HG02571 (cell line): ENCODE measurements at regions not wholly inside any gene's neighbourhood (a gene's known extent, or its start where the extent isn't known, plus 50 kb on each side); places are given as distances from the start of the nearest gene placed in this dataset.

ENCODE experiments used
- ATAC-seq: cut with Tn5 transposase; IDR thresholded peaks from one replicate; pipeline ENCODE4 v1.9.1; 2021; ENCODE audit warnings: mild to moderate bottlenecking, moderate library complexity; ENCODE audit not compliant: unreplicated experiment

GRCh38 chr14:54172562-54172961 is 215.9 kb upstream of the BMP4 start:
- no peak for ATAC-seq

GRCh38 chr14:54173802-54174201 is 217.2 kb upstream of the BMP4 start:
- no peak for ATAC-seq

- no peak for ATAC-seq
These were observed 217.8 kb upstream of the BMP4 start for GRCh38 chr14:54174457-54174856.

GRCh38 chr14:54175298-54175942 is 218.8 kb upstream of the BMP4 start:
- no peak for ATAC-seq

GRCh38 chr14:54177019-54177418 is 219.8 kb upstream of the CDKN3 start:
- ATAC-seq: no peak

- ATAC-seq: no peak
These were observed 218.9 kb upstream of the CDKN3 start for GRCh38 chr14:54177641-54178621.

GRCh38 chr14:54182419-54183045 is 214.3 kb upstream of the CDKN3 start:
- no peak for ATAC-seq

- no peak for ATAC-seq
These were observed 209.7 kb upstream of the CDKN3 start for GRCh38 chr14:54186821-54187763.

- no peak for ATAC-seq
These were observed 208.6 kb upstream of the CDKN3 start for GRCh38 chr14:54188064-54188666.

- no peak for ATAC-seq
These were observed 207.5 kb upstream of the CDKN3 start for GRCh38 chr14:54189333-54189732.

GRCh38 chr14:54189748-54190354 is 207.0 kb upstream of the CDKN3 start:
- ATAC-seq: no peak

GRCh38 chr14:54191846-54192245 is 205.0 kb upstream of the CDKN3 start:
- ATAC-seq: no peak

GRCh38 chr14:54192610-54193009 is 204.2 kb upstream of the CDKN3 start:
- no peak for ATAC-seq

GRCh38 chr14:54193871-54194270 is 202.9 kb upstream of the CDKN3 start:
- ATAC-seq: no peak

GRCh38 chr14:54194501-54194900 is 202.3 kb upstream of the CDKN3 start:
- no peak for ATAC-seq

GRCh38 chr14:54197369-54197768 is 199.4 kb upstream of the CDKN3 start:
- ATAC-seq: no peak

- no peak for ATAC-seq
These were observed 196.1 kb upstream of the CDKN3 start for GRCh38 chr14:54200726-54201125.

- no peak for ATAC-seq
These were observed 194.5 kb upstream of the CDKN3 start for GRCh38 chr14:54202288-54202687.

- ATAC-seq: no peak
These were observed 190.3 kb upstream of the CDKN3 start for GRCh38 chr14:54206516-54206915.

- no peak for ATAC-seq
These were observed 189.7 kb upstream of the CDKN3 start for GRCh38 chr14:54207075-54207474.
